SH-SY5Y (cell line): ENCODE measurements at regions not wholly inside any gene's neighbourhood (a gene's known extent, or its start where the extent isn't known, plus 50 kb on each side); places are given as distances from the start of the nearest gene placed in this dataset.

Experiments
- GATA2 ChIP-seq: IDR thresholded peaks from 2 replicates; pipeline ENCODE4 v1.6.1; 2011; ENCODE audit warnings: mild to moderate bottlenecking, low read depth, low read length
- GATA3 ChIP-seq: IDR thresholded peaks from 2 replicates; pipeline ENCODE4 v1.6.1; 2011; ENCODE audit warnings: low read depth, mild to moderate bottlenecking, low read length, moderate library complexity

- TF ChIP-seq GATA2, result no peak
- no peak for TF ChIP-seq GATA3
Measured at GRCh38 chr4:137656661-137657060, 124.4 kb upstream of the PCDH18 start.
